ENCODE measurements at regions not wholly inside any gene's neighbourhood (a gene's known extent, or its start where the extent isn't known, plus 50 kb on each side); places are given as distances from the start of the nearest gene placed in this dataset.

- no peak overlapping the region for H3K4me3 ChIP-seq (ENCODE audit: low read depth, low read length)
- no peak for TF ChIP-seq CTCF (IDR thresholded peaks at IDR 0.05; ENCODE audit: low read depth, low read length)
Observed at GRCh38 chr15:47507221-47507985, 209.9 kb upstream of the SEMA6D start.

- TF ChIP-seq CTCF (IDR thresholded peaks at IDR 0.05; ENCODE audit: low read depth, low read length) = no peak
Observed at GRCh38 chr15:47511261-47511660, 206.0 kb upstream of the SEMA6D start.

GRCh38 chr15:47513471-47513870 is 203.8 kb upstream of the SEMA6D start:
- H3K4me3 ChIP-seq (ENCODE audit: low read depth, low read length) = no peak overlapping the region
- no peak for TF ChIP-seq CTCF (IDR thresholded peaks at IDR 0.05; ENCODE audit: low read depth, low read length)

More at GRCh38 chr15:47511261-47511660, 206.0 kb upstream of the SEMA6D start:
- no peak overlapping the region for H3K4me3 ChIP-seq (ENCODE audit: low read depth, low read length)

- no peak for TF ChIP-seq CTCF (IDR thresholded peaks at IDR 0.05; ENCODE audit: low read depth, low read length)
- H3K4me3 ChIP-seq (ENCODE audit: low read depth, low read length) = no peak overlapping the region
Observed at GRCh38 chr15:47514200-47514652, 203.1 kb upstream of the SEMA6D start.

- H3K4me3 ChIP-seq (ENCODE audit: low read depth, low read length) = no peak overlapping the region
- no peak for TF ChIP-seq CTCF (IDR thresholded peaks at IDR 0.05; ENCODE audit: low read depth, low read length)
Observed at GRCh38 chr15:47516558-47516957, 200.7 kb upstream of the SEMA6D start.

- no peak for TF ChIP-seq CTCF (IDR thresholded peaks at IDR 0.05; ENCODE audit: low read depth, low read length)
- no peak overlapping the region for H3K4me3 ChIP-seq (ENCODE audit: low read depth, low read length)
Observed at GRCh38 chr15:47516972-47517371, 200.3 kb upstream of the SEMA6D start.

GRCh38 chr15:47517737-47518136 is 199.6 kb upstream of the SEMA6D start:
- TF ChIP-seq CTCF (IDR thresholded peaks at IDR 0.05; ENCODE audit: low read depth, low read length) = no peak
- no peak overlapping the region for H3K4me3 ChIP-seq (ENCODE audit: low read depth, low read length)

Data from WI38 (cell line).